ENCODE measurements at regions not wholly inside any gene's neighbourhood (a gene's known extent, or its start where the extent isn't known, plus 50 kb on each side); places are given as distances from the start of the nearest gene placed in this dataset.

- Histone ChIP-seq H3K4me3 (ENCODE audit: low read depth, low read length) (no peak overlapping the region), H3K27me3 (ENCODE audit: control insufficient read depth, insufficient read depth, low read length) (no peaks in the 10 kb centered on the region), H3K36me3 (ENCODE audit: control insufficient read depth, insufficient read depth, low read length) (no peaks in the 10 kb centered on the region)
- DNase-seq (ENCODE audit: low read depth) = no peak
- TF ChIP-seq CTCF (IDR thresholded peaks at IDR 0.05; ENCODE audit: insufficient read depth, low read length, poor library complexity, severe bottlenecking) = no peak
These were observed 426.0 kb downstream of the RPS24 start for GRCh38 chr10:78459639-78460037.

DNA sequence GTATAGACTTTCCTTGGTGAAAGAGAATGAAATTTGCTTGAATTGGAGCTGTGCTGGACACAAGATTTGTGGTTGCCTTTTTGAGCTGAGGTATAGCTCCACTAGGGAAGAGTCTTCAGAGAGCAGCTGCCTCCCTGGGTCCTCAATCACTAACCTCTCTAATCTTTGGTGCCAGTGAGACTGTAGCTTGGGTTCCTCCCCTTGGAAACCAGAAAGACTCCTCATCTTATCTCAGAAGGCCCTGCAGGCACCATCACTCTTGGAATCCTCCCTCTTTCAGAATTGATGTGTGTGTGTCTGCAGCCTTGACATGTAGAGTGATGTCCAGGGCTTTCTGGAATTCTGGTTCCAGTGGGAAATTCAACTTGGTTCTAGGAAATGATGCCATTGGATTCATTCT, 426.5 kb downstream of the RPS24 start:
- no peak for TF ChIP-seq CTCF (IDR thresholded peaks at IDR 0.05; ENCODE audit: insufficient read depth, low read length, poor library complexity, severe bottlenecking)
- DNase-seq (ENCODE audit: low read depth) = no peak
- Histone ChIP-seq H3K36me3 (ENCODE audit: control insufficient read depth, insufficient read depth, low read length) (no peaks in the 10 kb centered on the region), H3K4me3 (ENCODE audit: low read depth, low read length) (no peak overlapping the region), H3K27me3 (ENCODE audit: control insufficient read depth, insufficient read depth, low read length) (no peaks in the 10 kb centered on the region)

- no peak for TF ChIP-seq CTCF (IDR thresholded peaks at IDR 0.05; ENCODE audit: insufficient read depth, low read length, poor library complexity, severe bottlenecking)
- DNase-seq (ENCODE audit: low read depth) = no peak
- Histone ChIP-seq H3K36me3 (ENCODE audit: control insufficient read depth, insufficient read depth, low read length) (no peaks in the 10 kb centered on the region), H3K4me3 (ENCODE audit: low read depth, low read length) (no peak overlapping the region), H3K27me3 (ENCODE audit: control insufficient read depth, insufficient read depth, low read length) (no peaks in the 10 kb centered on the region)
These were observed 427.7 kb downstream of the RPS24 start for GRCh38 chr10:78461333-78461732.

DNA sequence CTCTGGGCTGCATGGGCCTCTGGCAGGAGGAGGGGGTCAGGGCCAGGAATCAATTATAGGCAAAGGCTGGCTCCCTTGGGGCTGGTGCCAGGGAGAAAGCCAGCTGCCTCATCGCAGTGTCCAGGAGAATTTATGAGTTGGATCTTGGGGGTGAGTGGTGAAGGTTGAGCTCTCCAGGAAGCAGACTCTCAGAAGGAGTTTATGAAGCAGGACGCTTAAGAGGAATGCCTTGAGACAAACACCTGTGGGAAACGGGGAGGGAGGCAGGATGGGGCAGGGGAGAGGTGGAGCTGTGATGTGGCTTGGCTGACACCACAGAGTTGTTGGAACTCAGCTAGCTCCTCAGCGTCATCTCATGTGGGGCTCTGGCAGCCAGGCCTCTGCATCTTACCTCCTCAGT, 428.5 kb downstream of the RPS24 start:
- DNase-seq (ENCODE audit: low read depth) = no peak
- no peak overlapping the region for H3K4me3 ChIP-seq (ENCODE audit: low read depth, low read length)
- no peaks in the 10 kb centered on the region for H3K36me3 ChIP-seq (ENCODE audit: control insufficient read depth, insufficient read depth, low read length)
- TF ChIP-seq CTCF (IDR thresholded peaks at IDR 0.05; ENCODE audit: insufficient read depth, low read length, poor library complexity, severe bottlenecking) = no peak
- no peaks in the 10 kb centered on the region for H3K27me3 ChIP-seq (ENCODE audit: control insufficient read depth, insufficient read depth, low read length)

GRCh38 chr10:78462726-78463228, 429.1 kb downstream of the RPS24 start:
- no peak for DNase-seq (ENCODE audit: low read depth)
- Histone ChIP-seq H3K36me3 (ENCODE audit: control insufficient read depth, insufficient read depth, low read length) (no peaks in the 10 kb centered on the region), H3K4me3 (ENCODE audit: low read depth, low read length) (no peak overlapping the region), H3K27me3 (ENCODE audit: control insufficient read depth, insufficient read depth, low read length) (no peaks in the 10 kb centered on the region)
- TF ChIP-seq CTCF (IDR thresholded peaks at IDR 0.05; ENCODE audit: insufficient read depth, low read length, poor library complexity, severe bottlenecking) = no peak

GRCh38 chr10:78464118-78464855, 430.6 kb downstream of the RPS24 start:
- no peaks in the 10 kb centered on the region for H3K36me3 ChIP-seq (ENCODE audit: control insufficient read depth, insufficient read depth, low read length)
- no peak for DNase-seq (ENCODE audit: low read depth)
- no peak for TF ChIP-seq CTCF (IDR thresholded peaks at IDR 0.05; ENCODE audit: insufficient read depth, low read length, poor library complexity, severe bottlenecking)
- H3K27me3 ChIP-seq (ENCODE audit: control insufficient read depth, insufficient read depth, low read length) = no peaks in the 10 kb centered on the region
- H3K4me3 ChIP-seq (ENCODE audit: low read depth, low read length) = no peak overlapping the region
